MM.1S (cell line): ENCODE measurements at regions not wholly inside any gene's neighbourhood (a gene's known extent, or its start where the extent isn't known, plus 50 kb on each side); places are given as distances from the start of the nearest gene placed in this dataset.

ENCODE experiments used
- DNase-seq: peaks from one replicate; pipeline ENCODE4 v3.0.0-alpha.2; 2015
- H2AFZ ChIP-seq: fragments of 300-600 bp; sonication (generic); 2 replicates; pipeline ENCODE4 v1.6.0; 2016; ENCODE audit warnings: antibody characterized with exemption, low read length
- H3F3A ChIP-seq: fragments of 300-600 bp; sonication (generic); 2 replicates; pipeline ENCODE4 v1.6.1; 2016; ENCODE audit warnings: mild to moderate bottlenecking, antibody characterized with exemption, low read length, moderate library complexity, mixed read lengths; ENCODE audit not compliant: insufficient read depth
- H3K27ac ChIP-seq: fragments of 300-600 bp; sonication (generic); 2 replicates; pipeline ENCODE4 v1.5.1; 2016; ENCODE audit warnings: mild to moderate bottlenecking, low read length
- H3K27me3 ChIP-seq: fragments of 300-600 bp; sonication (generic); replicated peaks from 2 replicates; pipeline ENCODE4 v1.6.0; 2016; ENCODE audit warnings: low read length; ENCODE audit not compliant: insufficient read depth
- H3K36me3 ChIP-seq: fragments of 300-600 bp; sonication (generic); replicated peaks from 2 replicates; pipeline ENCODE4 v1.6.1; 2016; ENCODE audit warnings: mild to moderate bottlenecking, low read length, mixed read lengths; ENCODE audit not compliant: insufficient read depth
- H3K4me1 ChIP-seq: fragments of 300-600 bp; sonication (generic); 2 replicates; pipeline ENCODE4 v1.6.1; 2016; ENCODE audit warnings: low read length, mixed read lengths
- H3K4me2 ChIP-seq: fragments of 300-600 bp; sonication (generic); 2 replicates; pipeline ENCODE4 v1.6.0; 2016; ENCODE audit warnings: low read depth, low read length
- H3K4me3 ChIP-seq: fragments of 300-600 bp; sonication (generic); 2 replicates; pipeline ENCODE4 v1.5.1; 2016; ENCODE audit warnings: low read length, mixed read lengths
- H3K79me2 ChIP-seq: fragments of 300-600 bp; sonication (generic); 2 replicates; pipeline ENCODE4 v1.6.1; 2016; ENCODE audit warnings: mixed run types, low read length, mixed read lengths
- H3K9ac ChIP-seq: fragments of 300-600 bp; sonication (generic); 2 replicates; pipeline ENCODE4 v1.6.1; 2016; ENCODE audit warnings: low read length, mixed read lengths
- H3K9me2 ChIP-seq: fragments of 300-600 bp; sonication (generic); replicated peaks from 2 replicates; pipeline ENCODE4 v1.6.1; 2016; ENCODE audit warnings: mild to moderate bottlenecking, low read length, mixed read lengths; ENCODE audit not compliant: insufficient read depth
- H3K9me3 ChIP-seq: fragments of 300-600 bp; sonication (generic); replicated peaks from 2 replicates; pipeline ENCODE4 v1.6.1; 2016; ENCODE audit warnings: mild to moderate bottlenecking, low read length, mixed read lengths; ENCODE audit not compliant: insufficient read depth
- H4K20me1 ChIP-seq: fragments of 300-600 bp; sonication (generic); 2 replicates; pipeline ENCODE4 v1.6.1; 2016; ENCODE audit warnings: mild to moderate bottlenecking, low read length, moderate library complexity, mixed read lengths; ENCODE audit not compliant: insufficient read depth
- CTCF ChIP-seq: fragments of 300-600 bp; sonication (generic); IDR thresholded peaks from 2 replicates; pipeline ENCODE4 v1.5.1; 2016; ENCODE audit warnings: antibody characterized with exemption, low read length, mixed read lengths
- EZH2 ChIP-seq: fragments of 300-600 bp; sonication (generic); optimal IDR thresholded peaks from 2 replicates; pipeline ENCODE3; 2017; ENCODE audit warnings: low read depth, mild to moderate bottlenecking, antibody characterized with exemption, low read length, mixed read lengths
- EZH2phosphoT487 ChIP-seq: fragments of 300-600 bp; sonication (generic); IDR thresholded peaks from 2 replicates; pipeline ENCODE4 v1.6.1; 2018; ENCODE audit warnings: antibody characterized with exemption, low read length

- DNase-seq: no peak
- no peaks in the 10 kb centered on the region for H3K9me3 ChIP-seq
- no peak overlapping the region for H3K4me2 ChIP-seq
These were observed 139.0 kb upstream of the CIBAR2 start for GRCh38 chr16:85251225-85251760.

DNA sequence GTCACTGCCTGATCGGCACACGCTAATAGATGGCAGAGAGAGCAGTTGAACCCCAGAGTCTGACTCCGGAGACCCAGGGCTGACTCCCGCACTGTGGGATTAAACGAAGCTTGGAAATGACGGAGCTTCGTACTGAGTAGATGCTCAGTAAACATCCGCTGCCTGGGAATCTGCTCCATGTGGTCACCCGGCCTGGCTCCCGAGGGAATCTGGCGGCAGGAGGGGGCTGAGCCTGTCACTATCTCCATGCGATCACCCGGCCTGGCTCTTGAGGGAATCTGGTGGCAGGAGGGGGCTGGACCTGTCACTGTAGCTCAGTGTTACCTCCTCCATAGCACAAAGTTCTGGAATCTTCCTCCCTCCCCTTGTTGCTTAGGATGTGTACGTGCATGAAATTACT lies 139.7 kb upstream of the CIBAR2 start:
- Histone ChIP-seq H3K9me2 (no peaks in the 10 kb centered on the region), H3K4me2 (no peak overlapping the region), H3K4me1 (no peaks in the 10 kb centered on the region), H3K4me3 (no peak overlapping the region), H3K27me3 (peaks cover 46% of the 10 kb centered on the region), H3K27ac (no peak overlapping the region), H4K20me1 (no peaks in the 10 kb centered on the region), H3F3A (no peaks in the 10 kb centered on the region), H3K79me2 (no peaks in the 10 kb centered on the region), H2AFZ (no peak overlapping the region), H3K9me3 (no peaks in the 10 kb centered on the region), H3K36me3 (no peaks in the 10 kb centered on the region), H3K9ac (no peak overlapping the region)
- no peak for DNase-seq
- no peak for TF ChIP-seq CTCF
- no peak for TF ChIP-seq EZH2phosphoT487
- TF ChIP-seq EZH2: no peak

More at GRCh38 chr16:85251225-85251760, 139.0 kb upstream of the CIBAR2 start:
- Histone ChIP-seq H3K36me3 (no peaks in the 10 kb centered on the region), H3K9me2 (no peaks in the 10 kb centered on the region), H4K20me1 (no peaks in the 10 kb centered on the region), H3K4me3 (no peak overlapping the region), H3K27me3 (peaks cover 39% of the 10 kb centered on the region), H3F3A (no peaks in the 10 kb centered on the region), H2AFZ (no peak overlapping the region), H3K4me1 (no peaks in the 10 kb centered on the region), H3K9ac (no peak overlapping the region), H3K27ac (no peak overlapping the region), H3K79me2 (no peaks in the 10 kb centered on the region)
- TF ChIP-seq EZH2: no peak

GRCh38 chr16:85252461-85252860 lies 140.2 kb upstream of the CIBAR2 start:
- TF ChIP-seq CTCF: no peak
- no peak for DNase-seq
- Histone ChIP-seq H3K9me3 (no peaks in the 10 kb centered on the region), H3K4me1 (no peaks in the 10 kb centered on the region), H3K27ac (no peak overlapping the region), H3K27me3 (peaks cover 50% of the 10 kb centered on the region), H3K9me2 (no peaks in the 10 kb centered on the region), H3K4me3 (no peak overlapping the region), H3K79me2 (no peaks in the 10 kb centered on the region), H3F3A (no peaks in the 10 kb centered on the region), H2AFZ (no peak overlapping the region), H3K36me3 (no peaks in the 10 kb centered on the region), H3K4me2 (no peak overlapping the region), H3K9ac (no peak overlapping the region), H4K20me1 (no peaks in the 10 kb centered on the region)

- Histone ChIP-seq H3F3A (no peaks in the 10 kb centered on the region), H3K79me2 (no peaks in the 10 kb centered on the region), H3K4me2 (no peak overlapping the region), H3K4me1 (no peaks in the 10 kb centered on the region), H3K27ac (no peak overlapping the region), H3K9me3 (no peaks in the 10 kb centered on the region), H3K36me3 (no peaks in the 10 kb centered on the region), H3K9me2 (no peaks in the 10 kb centered on the region), H3K4me3 (no peak overlapping the region), H4K20me1 (no peaks in the 10 kb centered on the region), H2AFZ (no peak overlapping the region), H3K27me3 (peaks cover 54% of the 10 kb centered on the region), H3K9ac (no peak overlapping the region)
- TF ChIP-seq EZH2 (no peak), CTCF (peak; percentile 65), EZH2phosphoT487 (no peak)
- DNase-seq: peak; percentile 18
These were observed 141.0 kb upstream of the CIBAR2 start for GRCh38 chr16:85253084-85253941.
